ENCODE measurements at regions not wholly inside any gene's neighbourhood (a gene's known extent, or its start where the extent isn't known, plus 50 kb on each side); places are given as distances from the start of the nearest gene placed in this dataset.
A peak's percentile ranks its signal among the peaks of the same experiment; 100 is the strongest.

DNA sequence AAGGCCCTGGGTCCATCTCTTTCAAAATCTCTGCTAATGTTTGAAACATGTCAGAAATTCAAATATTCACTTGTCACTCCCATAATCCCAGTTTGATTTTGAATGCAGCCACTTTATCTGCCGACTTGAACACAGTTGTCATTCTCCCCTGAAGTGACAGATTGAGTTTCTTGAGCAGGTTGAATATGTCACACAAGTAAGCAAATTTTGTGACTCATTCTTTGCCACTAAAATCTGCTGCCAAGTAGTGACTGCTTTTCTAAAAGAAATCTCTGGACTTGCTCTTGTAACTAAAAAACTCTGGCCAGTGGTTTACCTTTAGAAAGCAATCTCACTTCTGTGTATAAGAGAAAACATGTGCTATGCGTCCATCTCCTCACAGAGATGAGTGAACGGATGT lies 357.1 kb downstream of the LMO7 start:
- DNase-seq (ENCODE audit: low read depth), result no peak
- TF ChIP-seq CTCF (IDR thresholded peaks at IDR 0.05; ENCODE audit: insufficient read depth, low read depth, low read length, missing control alignments), result no peak
- no peak overlapping the region for H3K4me3 ChIP-seq (ENCODE audit: low read depth, low read length)

- no peak overlapping the region for H3K4me3 ChIP-seq (ENCODE audit: low read depth, low read length)
- DNase-seq (ENCODE audit: low read depth), result peak; percentile 51
- TF ChIP-seq CTCF (IDR thresholded peaks at IDR 0.05; ENCODE audit: insufficient read depth, low read depth, low read length, missing control alignments), result no peak
Observed at GRCh38 chr13:75986818-75987217, 350.7 kb downstream of the LMO7 start.

GRCh38 chr13:75985132-75985531 lies 349.0 kb downstream of the LMO7 start:
- no peak for TF ChIP-seq CTCF (IDR thresholded peaks at IDR 0.05; ENCODE audit: insufficient read depth, low read depth, low read length, missing control alignments)
- H3K4me3 ChIP-seq (ENCODE audit: low read depth, low read length), result no peak overlapping the region
- DNase-seq (ENCODE audit: low read depth), result no peak

DNA sequence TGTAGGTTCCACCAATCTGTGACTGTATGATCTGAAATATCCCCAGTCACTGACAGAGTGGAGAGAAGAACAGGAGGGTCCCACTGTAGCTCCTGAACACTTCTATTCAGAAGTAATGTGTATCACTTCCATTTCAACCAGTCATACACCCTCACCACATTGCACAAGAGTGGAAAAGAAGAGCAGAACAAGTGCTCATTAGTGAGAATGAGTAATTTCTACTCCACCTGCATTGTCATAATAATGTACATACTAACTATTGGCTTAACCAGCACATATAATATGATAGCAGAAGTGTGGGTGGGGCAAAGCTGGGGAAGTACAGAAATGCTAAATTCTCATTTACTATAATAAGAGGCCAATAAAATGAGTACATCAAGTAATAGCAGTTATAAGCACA lies 342.7 kb downstream of the LMO7 start:
- H3K4me3 ChIP-seq (ENCODE audit: low read depth, low read length), result no peak overlapping the region
- DNase-seq (ENCODE audit: low read depth), result no peak
- TF ChIP-seq CTCF (IDR thresholded peaks at IDR 0.05; ENCODE audit: insufficient read depth, low read depth, low read length, missing control alignments), result no peak

DNA sequence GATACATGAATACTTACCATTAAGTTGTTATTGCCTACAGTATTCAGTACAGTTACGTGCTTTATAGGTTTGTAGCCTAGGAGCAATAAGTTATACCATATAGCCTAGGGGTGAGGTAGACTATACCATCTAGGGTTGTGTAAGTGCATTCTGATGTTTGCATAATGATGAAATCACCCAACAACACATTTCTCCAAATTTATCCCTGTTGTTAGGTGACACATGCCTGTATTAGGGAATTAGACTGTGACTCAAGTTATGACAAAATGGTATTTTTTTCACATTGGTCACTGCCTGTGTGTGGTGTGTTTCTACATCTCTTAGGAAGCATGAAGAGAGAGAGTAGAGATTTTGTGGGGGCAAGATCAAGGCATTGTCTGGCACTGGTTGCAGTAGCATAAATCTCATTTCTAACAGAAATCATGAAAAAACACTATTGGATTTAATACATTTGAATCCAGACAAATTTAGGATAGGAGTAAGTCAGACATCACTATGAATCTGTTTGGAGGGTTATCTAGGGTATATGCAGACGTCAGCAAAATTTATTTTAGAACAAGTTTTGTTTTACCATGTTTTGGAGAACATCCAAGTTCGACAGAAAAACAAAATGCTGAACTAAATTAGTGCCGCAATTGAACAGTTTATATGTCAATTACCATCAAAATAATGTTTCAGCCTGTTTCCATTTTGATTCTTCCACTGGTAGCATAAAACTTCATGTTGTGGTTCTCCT lies 332.1 kb downstream of the LMO7 start:
- no peak overlapping the region for H3K4me3 ChIP-seq (ENCODE audit: low read depth, low read length)
- no peak for DNase-seq (ENCODE audit: low read depth)
- no peak for TF ChIP-seq CTCF (IDR thresholded peaks at IDR 0.05; ENCODE audit: insufficient read depth, low read depth, low read length, missing control alignments)

- no peak overlapping the region for H3K4me3 ChIP-seq (ENCODE audit: low read depth, low read length)
- DNase-seq (ENCODE audit: low read depth), result peak; percentile 1
- TF ChIP-seq CTCF (IDR thresholded peaks at IDR 0.05; ENCODE audit: insufficient read depth, low read depth, low read length, missing control alignments), result no peak
Observed at GRCh38 chr13:75963302-75963701, 327.2 kb downstream of the LMO7 start.

- TF ChIP-seq CTCF (IDR thresholded peaks at IDR 0.05; ENCODE audit: insufficient read depth, low read depth, low read length, missing control alignments), result no peak
- DNase-seq (ENCODE audit: low read depth), result no peak
- no peak overlapping the region for H3K4me3 ChIP-seq (ENCODE audit: low read depth, low read length)
Observed at GRCh38 chr13:75961911-75962310, 325.8 kb downstream of the LMO7 start.

Data from GM12865 (cell line).